BJ (cell line): ENCODE measurements at regions not wholly inside any gene's neighbourhood (a gene's known extent, or its start where the extent isn't known, plus 50 kb on each side); places are given as distances from the start of the nearest gene placed in this dataset.

Source experiments
- CTCF ChIA-PET: fragments of 350-600 bp; formaldehyde crosslinking; extraction: SDS; loops from one replicate; lab custom pipeline; 2021; ENCODE audit warnings: antibody characterized with exemption, inconsistent platforms; lab: Yijun Ruan, JAX
- POLR2A ChIA-PET: fragments of 300-600 bp; sonication (Branson Sonifier 250); formaldehyde crosslinking; extraction: SDS; loops from one replicate; lab custom pipeline; 2021; ENCODE audit warnings: antibody characterized with exemption; lab: Charles Lee
- DNase-seq: peaks from one replicate; pipeline ENCODE4 v3.0.0-alpha.2; 2011; ENCODE audit warnings: low read depth
- H3K27me3 ChIP-seq: 2 replicates; pipeline ENCODE4 v1.6.0; 2011; ENCODE audit warnings: low read length; ENCODE audit not compliant: control insufficient read depth, insufficient read depth
- H3K36me3 ChIP-seq: 2 replicates; pipeline ENCODE4 v1.5.1; 2011; ENCODE audit warnings: low read length; ENCODE audit not compliant: control insufficient read depth, insufficient read depth
- H3K4me3 ChIP-seq: 2 replicates; pipeline ENCODE4 v1.5.1; 2011; ENCODE audit warnings: low read depth, mild to moderate bottlenecking, control low read depth, low read length
- TF ChIP-seq, protein P1 (sequence below): IDR thresholded peaks from 2 replicates; pipeline ENCODE4 v1.5.1; 2011; ENCODE audit warnings: low read depth, mild to moderate bottlenecking, control low read depth, inconsistent platforms, low read length, moderate library complexity; ENCODE audit not compliant: insufficient read depth

DNA sequence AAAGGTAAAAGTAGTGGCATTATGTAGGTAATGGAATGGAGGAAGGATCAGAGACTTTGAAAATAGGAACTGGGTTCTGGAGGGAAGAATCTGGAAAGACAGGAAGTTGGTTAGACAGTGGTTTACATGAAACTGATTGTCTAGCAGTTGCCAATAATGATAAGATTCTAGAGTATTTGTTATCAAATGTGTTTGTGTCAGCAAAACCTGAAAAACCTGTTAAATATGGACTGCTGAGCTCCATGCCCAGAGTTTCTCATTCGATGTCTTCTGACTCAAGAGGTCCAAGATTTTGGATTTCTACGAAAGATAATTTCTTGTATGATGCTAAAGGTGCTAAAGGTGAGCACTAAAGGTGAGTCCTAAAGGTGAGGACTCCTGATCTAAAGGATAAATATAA is 515.0 kb upstream of the TUSC1 start:
- TF ChIP-seq, protein P1, sequence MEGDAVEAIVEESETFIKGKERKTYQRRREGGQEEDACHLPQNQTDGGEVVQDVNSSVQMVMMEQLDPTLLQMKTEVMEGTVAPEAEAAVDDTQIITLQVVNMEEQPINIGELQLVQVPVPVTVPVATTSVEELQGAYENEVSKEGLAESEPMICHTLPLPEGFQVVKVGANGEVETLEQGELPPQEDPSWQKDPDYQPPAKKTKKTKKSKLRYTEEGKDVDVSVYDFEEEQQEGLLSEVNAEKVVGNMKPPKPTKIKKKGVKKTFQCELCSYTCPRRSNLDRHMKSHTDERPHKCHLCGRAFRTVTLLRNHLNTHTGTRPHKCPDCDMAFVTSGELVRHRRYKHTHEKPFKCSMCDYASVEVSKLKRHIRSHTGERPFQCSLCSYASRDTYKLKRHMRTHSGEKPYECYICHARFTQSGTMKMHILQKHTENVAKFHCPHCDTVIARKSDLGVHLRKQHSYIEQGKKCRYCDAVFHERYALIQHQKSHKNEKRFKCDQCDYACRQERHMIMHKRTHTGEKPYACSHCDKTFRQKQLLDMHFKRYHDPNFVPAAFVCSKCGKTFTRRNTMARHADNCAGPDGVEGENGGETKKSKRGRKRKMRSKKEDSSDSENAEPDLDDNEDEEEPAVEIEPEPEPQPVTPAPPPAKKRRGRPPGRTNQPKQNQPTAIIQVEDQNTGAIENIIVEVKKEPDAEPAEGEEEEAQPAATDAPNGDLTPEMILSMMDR: no peak
- H3K27me3 ChIP-seq: no peaks in the 10 kb centered on the region
- CTCF ChIA-PET: no interaction called here
- no peak overlapping the region for H3K4me3 ChIP-seq
- POLR2A ChIA-PET: no interaction called here
- no peaks in the 10 kb centered on the region for H3K36me3 ChIP-seq
- DNase-seq: no peak

DNA sequence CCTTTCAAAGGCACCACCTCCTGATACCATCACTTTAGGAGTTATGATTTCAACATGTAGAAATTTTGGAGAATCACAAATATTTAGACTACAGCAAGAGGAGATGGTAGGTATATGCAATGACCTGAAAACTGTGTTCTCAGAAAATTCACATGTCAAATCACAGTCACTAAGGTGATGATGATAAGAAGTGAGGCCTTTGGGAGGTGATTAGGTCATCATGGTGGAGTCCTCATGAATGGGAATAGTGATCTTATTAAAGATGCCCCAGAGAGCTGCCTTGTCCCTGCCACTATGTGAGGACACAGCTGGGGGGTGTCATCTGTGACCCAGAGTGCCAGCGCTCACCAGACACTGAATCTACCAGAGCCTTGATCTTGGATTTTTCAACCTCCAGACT is 513.5 kb upstream of the TUSC1 start:
- CTCF ChIA-PET: no interaction called here
- no peak for DNase-seq

DNA sequence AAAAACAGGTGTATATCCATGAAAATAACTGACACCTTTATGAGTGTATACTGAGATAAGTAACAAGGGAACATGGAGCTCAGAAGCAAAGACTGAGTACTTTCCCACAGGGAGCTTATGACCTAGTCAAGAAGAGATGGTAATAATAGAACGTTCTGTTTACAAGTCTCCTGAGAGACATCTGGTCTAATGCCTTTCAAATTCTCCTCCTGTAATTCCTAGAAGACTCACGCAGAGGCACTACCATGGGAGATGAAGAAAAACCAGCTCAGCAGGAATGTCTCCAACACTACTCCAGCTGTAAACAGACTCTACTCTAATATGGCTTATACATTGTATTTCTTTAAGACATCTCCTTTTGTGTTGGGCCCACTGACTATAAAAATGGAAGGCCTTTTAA is 503.6 kb upstream of the TUSC1 start:
- H3K36me3 ChIP-seq: no peaks in the 10 kb centered on the region
- TF ChIP-seq, protein P1: no peak
- H3K4me3 ChIP-seq: no peak overlapping the region
- CTCF ChIA-PET: no interaction called here
- POLR2A ChIA-PET: no interaction called here
- no peak for DNase-seq
- no peaks in the 10 kb centered on the region for H3K27me3 ChIP-seq

More for the DNA sequence above, 513.5 kb upstream of the TUSC1 start:
- Histone ChIP-seq H3K4me3 (no peak overlapping the region), H3K36me3 (no peaks in the 10 kb centered on the region), H3K27me3 (no peaks in the 10 kb centered on the region)
- TF ChIP-seq, protein P1: no peak
- POLR2A ChIA-PET: no interaction called here

DNA sequence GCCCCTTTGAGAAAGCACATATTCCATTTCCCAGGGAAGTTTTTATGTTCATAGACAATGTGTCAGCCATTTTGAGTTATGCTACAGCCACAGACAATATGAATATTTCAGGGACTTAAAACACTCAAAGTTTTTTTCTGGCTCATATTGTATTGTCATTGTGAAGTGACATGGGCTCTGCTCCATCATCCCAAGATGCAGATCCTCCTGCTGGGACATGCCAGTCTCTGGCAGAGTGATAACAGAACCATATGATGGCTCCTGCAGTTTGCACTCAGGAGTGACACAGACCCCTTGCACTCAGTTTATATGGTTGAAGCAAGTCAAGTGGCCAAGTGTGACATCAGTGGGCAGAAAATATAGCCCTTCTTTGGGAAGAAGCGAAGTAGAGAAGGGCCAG is 498.4 kb upstream of the TUSC1 start:
- TF ChIP-seq, protein P1: no peak

DNA sequence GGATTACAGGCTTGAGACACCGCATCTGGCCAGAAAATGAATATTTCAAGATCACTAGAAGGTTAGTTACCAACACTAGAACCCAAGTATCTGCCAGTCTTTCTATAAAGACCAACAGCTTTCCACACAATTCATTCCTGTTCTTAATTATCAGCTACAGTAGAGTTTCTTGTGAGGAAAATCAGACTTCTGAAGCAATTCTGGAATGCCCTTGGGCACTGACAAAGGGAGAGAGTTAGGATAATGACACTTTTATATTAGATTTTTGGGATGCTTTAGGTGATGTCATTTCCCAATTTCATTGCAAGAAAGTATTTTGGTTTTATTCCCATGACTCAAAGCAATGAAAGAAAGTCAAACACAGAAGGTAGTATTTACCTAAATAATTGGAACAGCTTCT is 497.0 kb upstream of the TUSC1 start:
- H3K4me3 ChIP-seq: no peak overlapping the region
- H3K27me3 ChIP-seq: no peaks in the 10 kb centered on the region
- H3K36me3 ChIP-seq: no peaks in the 10 kb centered on the region
- ChIA-PET CTCF (interaction anchor here (0.7 kb wide), 1 partner anchor 62 kb away, joined by 3 read pairs; no protein-coding TSS in a partner anchor), POLR2A (no interaction called here)
- TF ChIP-seq, protein P1: no peak
- peak; percentile 92 for DNase-seq

More for the DNA sequence above, 498.4 kb upstream of the TUSC1 start:
- Histone ChIP-seq H3K4me3 (no peak overlapping the region), H3K36me3 (no peaks in the 10 kb centered on the region), H3K27me3 (no peaks in the 10 kb centered on the region)
- DNase-seq: no peak
- CTCF ChIA-PET: interaction anchor here (1.2 kb wide), 1 partner anchor 159 kb away, joined by 4 read pairs; no protein-coding TSS in a partner anchor
- POLR2A ChIA-PET: no interaction called here
